NCI-H1694 treated with DMSO at 0.1 percent for 48 hours (cell line): ENCODE measurements at regions not wholly inside any gene's neighbourhood (a gene's known extent, or its start where the extent isn't known, plus 50 kb on each side); places are given as distances from the start of the nearest gene placed in this dataset.
"Not testable (repeated sequence)": the region's sequence is repeated elsewhere in the genome, so short reads cannot be mapped to it uniquely, and the experiment has no call there.

Experiments used
- DNase-seq: peaks from one replicate; lab custom pipeline; 2025; lab: John Stamatoyannopoulos, UW

GRCh38 chr7:113217314-113217713, 99.0 kb upstream of the SMIM30 start:
- no peak for DNase-seq

GRCh38 chr7:113216038-113216437, 97.7 kb upstream of the SMIM30 start:
- no peak for DNase-seq

GRCh38 chr7:113209449-113210203, 91.3 kb upstream of the SMIM30 start:
- DNase-seq = no peak

GRCh38 chr7:113207931-113208330, 89.6 kb upstream of the SMIM30 start:
- DNase-seq = no peak

GRCh38 chr7:113207441-113207840, 89.1 kb upstream of the SMIM30 start:
- no peak for DNase-seq

GRCh38 chr7:113204415-113204814, 86.1 kb upstream of the SMIM30 start:
- no peak for DNase-seq

GRCh38 chr7:113202284-113202683, 83.9 kb upstream of the SMIM30 start:
- no peak for DNase-seq

GRCh38 chr7:113200281-113200680, 81.9 kb upstream of the SMIM30 start:
- no peak for DNase-seq

- no peak for DNase-seq
Measured at GRCh38 chr7:113199841-113200240, 81.5 kb upstream of the SMIM30 start.

- no peak for DNase-seq
Measured at GRCh38 chr7:113199136-113199535, 80.8 kb upstream of the SMIM30 start.

GRCh38 chr7:113198226-113198625, 79.9 kb upstream of the SMIM30 start:
- no peak for DNase-seq

- DNase-seq = no peak
Measured at GRCh38 chr7:113197274-113197673, 78.9 kb upstream of the SMIM30 start.

- DNase-seq = no peak
Measured at GRCh38 chr7:113188396-113188795, 70.0 kb upstream of the SMIM30 start.

GRCh38 chr7:113179313-113179712, 61.0 kb upstream of the SMIM30 start:
- no peak for DNase-seq

- no peak for DNase-seq
Measured at GRCh38 chr7:113176836-113177235, 58.5 kb upstream of the SMIM30 start.

GRCh38 chr7:113176180-113176579, 57.8 kb upstream of the SMIM30 start:
- not testable (repeated sequence) for DNase-seq

- DNase-seq = no peak
Measured at GRCh38 chr7:113175525-113176104, 57.3 kb upstream of the SMIM30 start.

- DNase-seq = no peak
Measured at GRCh38 chr7:113172726-113173125, 54.4 kb upstream of the SMIM30 start.

- no peak for DNase-seq
Measured at GRCh38 chr7:113170591-113170990, 52.2 kb upstream of the SMIM30 start.
